ENCODE measurements at regions not wholly inside any gene's neighbourhood (a gene's known extent, or its start where the extent isn't known, plus 50 kb on each side); places are given as distances from the start of the nearest gene placed in this dataset.

GRCh38 chr12:128091101-128091720 is 175.8 kb upstream of the TMEM132C start:
- Histone ChIP-seq H2AFZ (ENCODE audit: low read length) (no peak overlapping the region), H3K4me3 (ENCODE audit: extremely low read depth in 1 of 4, insufficient read depth in 2 of 4, low read depth in 3 of 4, low read length in 4 of 4) (no peak overlapping the region), H3K9ac (replicated peaks in 1 of 4; ENCODE audit: extremely low read depth in 1 of 4, low read depth in 3 of 4, low read length in 3 of 4) (no peak overlapping the region), H3K79me2 (ENCODE audit: control insufficient read depth in 1 of 2, insufficient read depth in 2 of 2, low read length in 2 of 2) (no peaks in the 10 kb centered on the region), H3K9me3 (ENCODE audit: insufficient read depth in 2 of 2, low read depth in 1 of 2, low read length in 1 of 2) (no peaks in the 10 kb centered on the region), H4K91ac (replicated peaks; ENCODE audit: insufficient read length, low read length) (no peak overlapping the region), H2BK20ac (ENCODE audit: low read length) (no peak overlapping the region), H3K4me2 (ENCODE audit: insufficient read depth in 1 of 2, low read depth in 2 of 2, low read length in 2 of 2) (no peak overlapping the region), H3K27me3 (replicated peaks in 1 of 4; ENCODE audit: control insufficient read depth in 3 of 4, extremely low read depth in 1 of 4, insufficient read depth in 3 of 4, low read length in 3 of 4) (no peaks in the 10 kb centered on the region), H2BK15ac (ENCODE audit: low read length) (no peak overlapping the region), H3K14ac (ENCODE audit: insufficient read length) (no peak overlapping the region), H4K20me1 (replicated peaks in 1 of 2; ENCODE audit: control insufficient read depth in 1 of 2, insufficient read depth in 2 of 2, low read length in 2 of 2) (no peaks in the 10 kb centered on the region), H4K5ac (ENCODE audit: insufficient read length, low read depth, low read length) (no peak overlapping the region), H3K23ac (ENCODE audit: insufficient read length) (no peak overlapping the region), H2BK12ac (ENCODE audit: low read depth, low read length) (no peak overlapping the region), H3K4ac (replicated peaks; ENCODE audit: insufficient read length, low read depth, low read length) (no peak overlapping the region), H2AK5ac (ENCODE audit: low read depth, low read length) (no peak overlapping the region), H3K27ac (ENCODE audit: low read depth, low read length) (no peak overlapping the region), H3K18ac (ENCODE audit: extremely low read depth, low read length) (no peak overlapping the region; the same call in 1 of the 2 replicates), H2BK120ac (replicated peaks; ENCODE audit: low read depth, low read length) (no peak overlapping the region), H4K8ac (ENCODE audit: extremely low read depth, insufficient read depth, low read length) (no peak overlapping the region), H3K79me1 (ENCODE audit: low read depth, low read length) (no peaks in the 10 kb centered on the region; the same call in 1 of the 2 replicates), H3K56ac (replicated peaks; ENCODE audit: insufficient read length, low read depth, low read length) (no peak overlapping the region), H3K4me1 (replicated peaks in 1 of 4; ENCODE audit: control insufficient read depth in 3 of 4, insufficient read depth in 4 of 4, low read length in 3 of 4) (peaks cover 0 to 4% (median under 1%) of the 10 kb centered on the region in 4 experiments; a peak in 4 of 7 replicates), H3K36me3 (ENCODE audit: control insufficient read depth in 2 of 4, insufficient read depth in 4 of 4, low read length in 3 of 4) (no peaks in the 10 kb centered on the region), H3K23me2 (ENCODE audit: low read depth, low read length) (no peaks in the 10 kb centered on the region), H2BK5ac (ENCODE audit: low read depth, low read length) (no peak overlapping the region)
- no peak for DNase-seq (ENCODE audit: low read depth in 1 of 2, low spot score in 2 of 2)
- POLR2A ChIA-PET (ENCODE audit: partially characterized antibody): no interaction called here
- no peak for FAIRE-seq
- TF ChIP-seq BCL11A (IDR thresholded peaks at IDR 0.05; ENCODE audit: low read depth in 2 of 2, low read length in 2 of 2) (no peak), CREB1 (IDR thresholded peaks at IDR 0.05) (no peak), SUZ12 (IDR thresholded peaks at IDR 0.05; ENCODE audit: low read length) (no peak)
- WGBS, 2 experiments (ENCODE audit: extremely low coverage in 1 of 2, insufficient coverage in 1 of 2, insufficient read length in 1 of 2, insufficient replicate concordance in 2 of 2, low coverage in 1 of 2, low lambda C conversion rate in 2 of 2, missing lambda C conversion rate in 1 of 2): 89% methylated on average over 13 of the region's 13 CpGs; no CpG with 5 or more reads in 1 of the 2 experiments
- CTCF ChIA-PET (ENCODE audit: partially characterized antibody): interaction anchor here (0.5 to 0.6 kb wide), 2 partner anchors 22 to 47 kb away, joined by 3 read pairs; no protein-coding TSS in a partner anchor
